NCI-H2029 (cell line): ENCODE measurements at regions not wholly inside any gene's neighbourhood (a gene's known extent, or its start where the extent isn't known, plus 50 kb on each side); places are given as distances from the start of the nearest gene placed in this dataset.

Experiments used
- DNase-seq: peaks from one replicate; lab custom pipeline; 2025; lab: John Stamatoyannopoulos, UW

DNA sequence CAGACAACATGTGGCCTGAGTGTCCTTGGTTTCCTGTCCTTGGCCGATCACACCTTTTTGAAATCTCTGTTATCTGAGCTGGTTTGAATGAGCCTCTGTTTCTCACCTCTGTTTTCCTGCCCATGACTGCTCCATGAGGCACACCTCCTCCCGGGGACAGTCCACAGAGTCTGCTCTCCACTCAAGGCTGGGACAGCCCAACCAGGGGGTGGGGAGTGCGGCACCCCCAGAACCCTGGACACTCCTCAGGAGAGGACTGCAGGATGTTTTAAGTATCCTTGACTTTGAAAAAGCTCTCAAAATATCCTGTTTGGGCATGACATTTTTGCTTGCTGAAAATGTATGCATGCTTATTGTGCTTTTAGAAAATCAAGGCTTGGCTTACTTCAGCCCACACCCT, 333.0 kb upstream of the N4BP1 start:
- DNase-seq, result no peak

- DNase-seq, result no peak
Measured at GRCh38 chr16:48936811-48937210, 326.8 kb upstream of the N4BP1 start.

- no peak for DNase-seq
Measured at GRCh38 chr16:48932216-48932855, 322.4 kb upstream of the N4BP1 start.

DNA sequence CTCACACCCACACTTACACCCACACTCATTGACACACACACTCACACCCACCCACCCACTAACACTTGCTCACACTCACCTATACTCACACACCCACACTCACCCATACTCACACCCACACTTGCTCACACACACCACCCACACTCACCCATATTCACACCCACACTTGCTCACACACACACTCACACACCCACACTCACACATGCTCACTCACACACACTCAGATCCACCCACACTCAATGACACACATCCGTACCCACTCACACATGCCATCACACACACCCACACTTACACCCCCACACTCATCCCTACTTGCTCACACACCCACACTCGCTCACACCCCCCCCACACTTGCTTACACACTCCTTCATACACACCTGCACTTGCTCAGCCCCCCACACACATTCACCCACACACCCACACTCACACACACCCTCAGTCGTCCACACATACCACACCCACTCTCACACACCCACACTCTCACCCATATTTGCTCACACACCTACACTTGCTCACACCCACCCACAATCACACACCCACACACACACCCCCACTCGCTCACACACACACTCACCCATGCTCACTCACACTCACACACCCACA, 321.1 kb upstream of the N4BP1 start:
- DNase-seq, result no peak

DNA sequence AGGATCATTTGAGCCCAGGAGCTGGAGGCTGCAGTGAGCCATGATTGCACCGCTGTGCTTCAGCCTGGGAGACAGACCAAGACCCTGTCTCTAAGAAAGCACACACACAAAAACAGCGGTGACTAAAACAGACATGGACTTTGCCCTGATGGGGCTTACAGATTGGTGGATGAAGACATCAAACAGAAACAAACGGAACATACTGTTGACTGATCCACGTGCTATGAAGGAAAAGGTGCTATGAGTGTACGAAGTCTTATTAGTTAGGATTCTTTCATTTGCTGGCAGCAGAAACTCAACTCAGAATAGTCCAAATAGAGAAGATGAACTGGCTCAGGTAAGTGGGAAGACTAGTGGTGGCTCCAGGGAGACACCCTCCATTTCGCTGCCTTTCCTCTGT, 309.8 kb upstream of the N4BP1 start:
- no peak for DNase-seq

- DNase-seq, result no peak
Measured at GRCh38 chr16:48918520-48919258, 308.7 kb upstream of the N4BP1 start.

- DNase-seq, result no peak
Measured at GRCh38 chr16:48916566-48916965, 306.6 kb upstream of the N4BP1 start.

DNA sequence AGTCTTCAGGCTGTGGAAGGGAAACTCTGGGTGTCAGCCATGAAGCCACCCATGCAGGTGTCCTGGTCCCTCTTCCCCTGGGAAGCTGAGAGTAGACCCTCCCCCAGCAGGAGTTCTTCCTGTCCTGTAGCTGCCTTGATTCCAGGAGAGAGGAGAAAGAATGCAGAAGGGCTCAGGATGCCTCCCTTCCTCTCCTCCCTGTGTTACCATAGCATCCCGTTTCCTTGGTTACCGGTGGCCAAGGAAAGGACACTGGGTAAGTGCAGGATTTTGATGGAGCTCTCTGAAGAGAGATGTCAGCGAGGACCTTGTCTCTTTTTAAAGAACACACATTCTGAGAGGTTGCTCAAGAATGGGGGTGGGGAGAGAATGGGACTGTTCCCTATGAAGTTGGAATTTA, 304.1 kb upstream of the N4BP1 start:
- DNase-seq, result no peak

DNA sequence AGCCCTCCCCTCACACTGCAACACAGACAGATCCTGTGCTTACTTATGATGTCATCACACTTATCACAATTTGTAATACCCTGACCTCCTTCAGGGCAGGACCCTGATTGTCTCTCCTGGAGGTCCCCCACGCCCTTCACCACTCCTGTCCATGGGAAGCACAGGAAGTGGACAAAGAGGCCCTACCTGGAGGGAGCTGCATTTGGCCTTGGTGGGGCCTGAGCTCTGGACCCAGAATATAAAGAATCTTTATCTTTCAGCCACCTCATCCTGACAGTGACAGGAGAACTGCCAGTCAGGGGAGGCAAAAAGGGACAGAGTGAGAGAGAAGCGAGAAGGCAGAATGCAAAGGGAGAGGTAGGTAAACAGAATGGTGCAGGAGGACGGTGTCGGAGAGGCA, 303.4 kb upstream of the N4BP1 start:
- no peak for DNase-seq

GRCh38 chr16:48912360-48912759, 302.4 kb upstream of the N4BP1 start:
- DNase-seq, result no peak

- DNase-seq, result no peak
Measured at GRCh38 chr16:48911700-48912099, 301.7 kb upstream of the N4BP1 start.

DNA sequence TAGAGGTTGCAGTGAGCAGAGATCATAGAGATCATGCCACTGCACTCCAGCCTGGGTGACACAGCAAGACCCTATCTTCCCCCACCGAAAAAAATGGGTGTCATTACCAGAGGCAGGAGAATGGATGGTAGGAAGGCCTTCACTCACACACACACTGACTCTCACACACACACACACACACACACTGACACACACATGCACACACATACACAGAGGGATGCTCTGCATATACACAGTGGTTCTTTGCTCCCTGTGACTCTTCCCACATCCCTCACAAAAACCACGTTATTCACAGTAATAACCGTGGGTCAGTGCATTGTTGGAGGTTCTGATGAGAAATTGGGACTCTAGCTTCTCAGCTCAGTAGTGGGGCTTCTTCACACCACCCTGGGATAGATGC, 300.2 kb upstream of the N4BP1 start:
- no peak for DNase-seq

DNA sequence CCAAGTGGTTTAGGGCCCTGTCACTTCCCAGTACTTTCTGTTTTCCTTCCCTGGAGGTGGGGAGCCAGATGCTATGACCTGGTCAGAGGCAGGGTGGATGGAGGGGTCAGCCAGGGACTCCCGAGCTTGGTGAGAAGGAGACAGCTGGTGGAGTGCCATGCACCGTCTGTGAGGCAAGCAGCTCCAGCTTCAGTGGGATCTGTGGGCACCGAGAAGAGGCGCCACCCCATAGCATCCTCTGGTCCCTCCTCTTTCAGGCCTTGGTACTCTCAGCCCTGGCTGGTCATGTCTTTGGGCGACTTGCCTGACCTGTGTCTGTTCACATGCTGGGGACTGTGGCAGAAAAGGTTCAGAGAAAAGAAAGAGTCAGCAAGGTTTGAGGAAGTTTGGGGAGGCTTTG, 299.3 kb upstream of the N4BP1 start:
- no peak for DNase-seq

GRCh38 chr16:48907906-48908634, 298.1 kb upstream of the N4BP1 start:
- no peak for DNase-seq

DNA sequence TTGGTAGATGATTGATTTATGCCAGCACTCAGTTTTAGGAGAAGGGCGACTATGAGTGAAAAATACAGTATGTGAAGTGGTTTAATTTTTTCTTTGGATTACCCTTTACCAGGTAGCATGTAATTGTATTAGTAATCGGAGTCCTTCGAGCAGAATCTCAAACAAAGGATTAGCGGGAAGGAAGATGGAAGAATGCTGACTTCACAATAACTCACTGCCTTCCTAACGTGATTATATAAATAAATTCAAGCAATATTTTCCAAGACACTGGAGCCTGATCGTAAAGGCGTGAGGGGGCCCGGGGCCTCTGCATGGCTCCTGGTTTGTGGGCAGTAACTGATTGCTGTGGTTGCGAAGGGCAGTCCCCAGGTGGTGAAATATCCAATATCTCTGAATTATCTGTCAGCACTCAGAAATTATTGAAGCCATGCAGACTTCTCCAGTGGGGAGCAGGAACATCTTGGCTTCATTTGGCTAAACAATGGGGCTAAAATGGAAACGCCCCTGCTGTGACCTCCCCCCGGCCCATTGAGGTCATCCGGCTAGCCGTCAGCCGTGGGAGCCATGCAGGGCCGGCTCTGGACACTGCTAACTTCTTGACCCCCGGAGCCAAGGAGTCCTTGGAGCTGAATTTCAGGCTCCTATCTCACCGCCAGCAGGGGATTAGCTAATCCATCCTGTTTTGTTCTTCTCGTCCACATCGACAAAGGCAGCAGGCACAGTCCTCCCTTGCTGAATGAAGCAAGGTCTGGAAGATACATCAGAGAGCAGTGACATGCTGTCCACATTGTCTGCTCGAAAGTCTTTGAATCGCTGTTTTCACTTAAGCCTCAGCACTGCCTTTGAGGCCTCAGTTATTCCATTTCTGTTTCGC, 295.9 kb upstream of the N4BP1 start:
- DNase-seq, result no peak

DNA sequence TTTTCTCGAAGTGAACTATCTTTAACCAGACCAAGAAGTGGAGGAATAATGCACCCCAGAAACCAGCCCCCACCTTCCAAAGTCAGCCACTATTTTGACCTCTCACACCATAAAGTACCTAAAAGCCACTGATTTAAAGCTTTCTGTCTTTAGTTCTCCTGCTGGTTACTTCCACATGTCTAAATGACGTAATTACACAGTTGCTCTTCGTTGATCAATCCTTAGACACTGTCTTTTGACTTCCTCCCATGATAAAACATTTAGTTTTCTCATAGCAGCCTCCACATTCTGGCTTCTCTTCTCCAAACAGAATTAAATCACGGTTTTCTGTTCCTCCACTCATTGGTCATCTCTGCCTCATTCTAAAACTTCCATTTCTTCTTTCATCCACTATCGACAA, 294.4 kb upstream of the N4BP1 start:
- DNase-seq, result no peak

GRCh38 chr16:48903039-48903438, 293.1 kb upstream of the N4BP1 start:
- DNase-seq, result no peak

DNA sequence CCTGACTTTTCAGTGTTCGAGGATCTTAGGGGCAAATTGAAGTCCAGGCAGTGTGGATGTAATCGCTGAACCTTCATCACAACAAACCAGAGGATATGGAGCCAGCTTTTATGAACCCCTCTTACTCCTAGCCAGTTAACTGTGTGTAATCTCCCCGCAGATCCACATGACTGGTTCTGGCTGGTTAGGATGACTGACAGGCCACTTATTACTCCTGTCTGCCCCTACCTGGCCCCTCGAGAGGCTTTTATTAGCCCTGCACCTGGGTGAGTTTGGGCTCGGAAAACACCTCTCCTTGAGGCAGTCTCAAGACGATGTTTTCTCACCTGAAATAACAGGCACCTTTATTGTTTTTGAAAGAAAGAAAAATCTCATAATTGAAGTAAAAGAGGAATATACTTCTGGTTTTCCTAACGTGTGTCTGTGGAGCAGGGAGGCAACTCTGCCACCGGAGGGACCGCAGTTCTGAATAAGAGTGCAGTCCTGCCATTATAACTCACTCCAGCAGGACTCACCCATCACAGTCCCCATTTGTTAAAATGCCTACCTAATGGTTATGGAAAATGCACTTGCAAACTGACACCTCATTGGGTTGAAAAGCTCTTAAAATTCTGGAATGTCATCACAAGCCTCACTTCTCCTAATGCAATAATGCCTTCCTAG, 291.9 kb upstream of the N4BP1 start:
- DNase-seq, result peak; percentile 0

GRCh38 chr16:48899500-48899899, 289.5 kb upstream of the N4BP1 start:
- no peak for DNase-seq

GRCh38 chr16:48897698-48898205, 287.8 kb upstream of the N4BP1 start:
- DNase-seq, result no peak

- no peak for DNase-seq
Measured at GRCh38 chr16:48895142-48895541, 285.2 kb upstream of the N4BP1 start.
